MCF 10A (cell line): ENCODE measurements at regions not wholly inside any gene's neighbourhood (a gene's known extent, or its start where the extent isn't known, plus 50 kb on each side); places are given as distances from the start of the nearest gene placed in this dataset.

ENCODE experiments used
- BruUV-seq: library from RNA; stranded (reverse); fragments of 400-500 nt; replicated peaks from 2 replicates; lab custom pipeline; 2021; lab: Mats Ljungman, UMichigan
- CTCF ChIA-PET: fragments of 300-600 bp; sonication (Branson Sonifier 250); formaldehyde crosslinking; extraction: SDS; loops from one replicate; lab custom pipeline; 2021; ENCODE audit warnings: antibody characterized with exemption, inconsistent platforms; lab: Yijun Ruan, JAX
- POLR2A ChIA-PET: fragments of 300-600, 350-650 bp; sonication (Branson Sonifier 250); formaldehyde crosslinking; extraction: SDS; loops from one replicate; lab custom pipeline; 2020; ENCODE audit warnings: antibody characterized with exemption, inconsistent platforms; lab: Yijun Ruan, JAX
- DNase-seq: peaks from one replicate; pipeline ENCODE4 v3.0.0-alpha.2; 2018; ENCODE audit not compliant: unreplicated experiment
- H3K27ac Mint-ChIP-seq: one replicate; pipeline ENCODE4 v1.8.0; 2022; ENCODE audit warnings: mild to moderate bottlenecking, low read depth, mixed read lengths; ENCODE audit not compliant: unreplicated experiment
- H3K27me3 Mint-ChIP-seq: one replicate; pipeline ENCODE4 v1.8.0; 2022; ENCODE audit warnings: mixed read lengths; ENCODE audit not compliant: insufficient read depth, unreplicated experiment
- H3K36me3 Mint-ChIP-seq: one replicate; pipeline ENCODE4 v1.8.0; 2022; ENCODE audit warnings: mild to moderate bottlenecking, moderate library complexity, mixed read lengths; ENCODE audit not compliant: insufficient read depth, unreplicated experiment
- H3K4me1 Mint-ChIP-seq: one replicate; pipeline ENCODE4 v1.8.0; 2022; ENCODE audit warnings: mixed read lengths; ENCODE audit not compliant: insufficient read depth, unreplicated experiment
- H3K4me3 Mint-ChIP-seq: one replicate; pipeline ENCODE4 v1.8.0; 2022; ENCODE audit warnings: mild to moderate bottlenecking, moderate library complexity, mixed read lengths; ENCODE audit not compliant: unreplicated experiment
- H3K9me3 Mint-ChIP-seq: one replicate; pipeline ENCODE4 v1.8.0; 2022; ENCODE audit warnings: mixed read lengths; ENCODE audit not compliant: unreplicated experiment
- intact Hi-C: fragments of 100-400 bp; cut with micrococcal nuclease; formaldehyde crosslinking; loops from 2 replicates; pipeline ENCODE4 v1.14.1; 2022
- TF ChIP-seq, protein P1 (sequence below): fragments of 200-600 bp; IDR thresholded peaks from one replicate; pipeline ENCODE4 v1.8.0; 2022; ENCODE audit warnings: antibody characterized with exemption, mild to moderate bottlenecking; ENCODE audit not compliant: unreplicated experiment

DNA sequence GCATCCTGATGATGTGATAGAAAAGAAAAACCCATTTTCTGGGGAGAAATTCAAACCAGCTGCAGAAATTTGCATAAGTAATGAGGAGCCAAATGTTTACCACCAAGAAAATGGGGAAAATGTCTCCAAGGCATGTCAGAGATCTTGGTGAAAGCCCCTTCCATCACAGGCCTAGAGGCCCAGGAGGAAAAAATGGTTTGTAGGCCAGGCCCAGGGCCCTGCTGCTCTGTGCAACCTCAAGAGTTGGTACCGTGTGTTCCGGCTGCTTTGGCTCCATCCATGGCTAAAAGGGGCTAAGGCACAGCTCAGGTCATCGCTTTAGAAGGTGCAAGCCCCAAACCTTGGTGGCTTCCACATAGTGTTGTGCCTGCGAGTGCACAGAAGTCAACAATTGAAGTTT is 543.1 kb downstream of the ZNF608 start:
- no peak overlapping the region for H3K4me3 Mint-ChIP-seq
- CTCF ChIA-PET = interaction anchor here (0.6 kb wide), 1 partner anchor 130 kb away, joined by 3 read pairs; no protein-coding TSS in a partner anchor
- H3K9me3 Mint-ChIP-seq = no peaks in the 10 kb centered on the region
- no peaks in the 10 kb centered on the region for H3K36me3 Mint-ChIP-seq
- peaks cover 6% of the 10 kb centered on the region for H3K4me1 Mint-ChIP-seq
- POLR2A ChIA-PET = no interaction called here
- intact Hi-C loops = no loop called here
- H3K27me3 Mint-ChIP-seq = no peaks in the 10 kb centered on the region
- TF ChIP-seq, protein P1, sequence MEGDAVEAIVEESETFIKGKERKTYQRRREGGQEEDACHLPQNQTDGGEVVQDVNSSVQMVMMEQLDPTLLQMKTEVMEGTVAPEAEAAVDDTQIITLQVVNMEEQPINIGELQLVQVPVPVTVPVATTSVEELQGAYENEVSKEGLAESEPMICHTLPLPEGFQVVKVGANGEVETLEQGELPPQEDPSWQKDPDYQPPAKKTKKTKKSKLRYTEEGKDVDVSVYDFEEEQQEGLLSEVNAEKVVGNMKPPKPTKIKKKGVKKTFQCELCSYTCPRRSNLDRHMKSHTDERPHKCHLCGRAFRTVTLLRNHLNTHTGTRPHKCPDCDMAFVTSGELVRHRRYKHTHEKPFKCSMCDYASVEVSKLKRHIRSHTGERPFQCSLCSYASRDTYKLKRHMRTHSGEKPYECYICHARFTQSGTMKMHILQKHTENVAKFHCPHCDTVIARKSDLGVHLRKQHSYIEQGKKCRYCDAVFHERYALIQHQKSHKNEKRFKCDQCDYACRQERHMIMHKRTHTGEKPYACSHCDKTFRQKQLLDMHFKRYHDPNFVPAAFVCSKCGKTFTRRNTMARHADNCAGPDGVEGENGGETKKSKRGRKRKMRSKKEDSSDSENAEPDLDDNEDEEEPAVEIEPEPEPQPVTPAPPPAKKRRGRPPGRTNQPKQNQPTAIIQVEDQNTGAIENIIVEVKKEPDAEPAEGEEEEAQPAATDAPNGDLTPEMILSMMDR = no peak
- no peak for DNase-seq
- no TSS peak for BruUV-seq
- no peak overlapping the region for H3K27ac Mint-ChIP-seq

GRCh38 chr5:124200381-124200780 is 546.1 kb downstream of the ZNF608 start:
- Mint-ChIP-seq H3K4me3 (no peak overlapping the region), H3K36me3 (no peaks in the 10 kb centered on the region), H3K9me3 (no peaks in the 10 kb centered on the region), H3K4me1 (peaks cover 6% of the 10 kb centered on the region), H3K27ac (no peak overlapping the region), H3K27me3 (no peaks in the 10 kb centered on the region)
- no TSS peak for BruUV-seq
- TF ChIP-seq, protein P1 = no peak
- no peak for DNase-seq
- ChIA-PET CTCF (interaction anchor here (0.6 kb wide), 1 partner anchor 76 kb away, joined by 4 read pairs; no protein-coding TSS in a partner anchor), POLR2A (interaction anchor here (0.7 kb wide), 1 partner anchor 68 kb away, joined by 3 read pairs; no protein-coding TSS in a partner anchor)
- intact Hi-C loops = no loop called here

DNA sequence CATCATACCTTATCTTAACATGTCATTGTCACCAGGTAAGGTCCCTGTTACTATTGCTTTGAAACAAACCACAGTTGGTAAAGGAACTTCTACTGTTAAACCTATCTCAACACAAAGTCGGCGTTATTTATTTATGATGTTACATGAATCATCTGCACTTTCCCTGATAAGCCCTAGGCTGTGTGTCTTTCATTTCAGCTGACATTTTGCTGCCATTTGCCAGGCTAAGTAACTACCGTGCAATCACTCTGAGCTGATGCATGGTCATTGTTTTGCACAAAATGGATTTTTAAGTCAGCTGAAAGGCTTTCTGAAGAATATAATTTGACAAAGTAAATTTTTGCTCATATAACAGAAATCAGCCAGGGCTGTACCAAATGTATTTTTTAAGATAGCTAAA is 546.5 kb downstream of the ZNF608 start:
- Mint-ChIP-seq H3K36me3 (no peaks in the 10 kb centered on the region), H3K4me1 (peaks cover 6% of the 10 kb centered on the region), H3K4me3 (no peak overlapping the region), H3K27ac (no peak overlapping the region), H3K9me3 (no peaks in the 10 kb centered on the region), H3K27me3 (no peaks in the 10 kb centered on the region)
- no TSS peak for BruUV-seq
- ChIA-PET CTCF (no interaction called here), POLR2A (no interaction called here)
- intact Hi-C loops = no loop called here
- TF ChIP-seq, protein P1 = no peak
- no peak for DNase-seq

DNA sequence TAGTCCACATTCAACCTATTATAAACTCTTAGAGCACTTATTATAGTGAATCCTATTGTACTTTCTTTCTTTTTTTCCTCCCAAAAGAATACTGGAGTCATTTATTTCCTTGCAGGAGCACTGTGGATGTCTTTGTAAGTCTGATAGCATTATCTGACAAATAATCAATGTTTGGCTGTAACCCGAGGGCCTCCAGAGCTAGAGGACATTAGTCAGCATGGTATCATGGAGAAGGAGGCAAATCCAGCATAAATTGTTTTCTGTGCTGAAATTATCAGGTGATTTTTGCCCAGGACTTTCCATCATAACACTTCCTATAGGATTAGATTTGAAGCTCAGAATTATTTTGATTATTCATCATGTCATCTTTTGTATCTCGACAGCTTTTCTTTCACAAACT is 551.0 kb downstream of the ZNF608 start:
- Mint-ChIP-seq H3K4me1 (peaks cover 21% of the 10 kb centered on the region), H3K36me3 (no peaks in the 10 kb centered on the region), H3K4me3 (no peak overlapping the region), H3K9me3 (no peaks in the 10 kb centered on the region), H3K27me3 (no peaks in the 10 kb centered on the region), H3K27ac (no peak overlapping the region)
- ChIA-PET CTCF (no interaction called here), POLR2A (interaction anchor here (0.8 kb wide), 1 partner anchor 12 kb away, joined by 4 read pairs; no protein-coding TSS in a partner anchor)
- intact Hi-C loops = no loop called here
- TF ChIP-seq, protein P1 = no peak
- no TSS peak for BruUV-seq
- DNase-seq = no peak
